HuH-7.5 (cell line): ENCODE measurements at regions not wholly inside any gene's neighbourhood (a gene's known extent, or its start where the extent isn't known, plus 50 kb on each side); places are given as distances from the start of the nearest gene placed in this dataset.
"Not testable (repeated sequence)": the region's sequence is repeated elsewhere in the genome, so short reads cannot be mapped to it uniquely, and the experiment has no call there.

Experiments
- DNase-seq: peaks from one replicate; pipeline ENCODE4 v3.0.0; 2011; ENCODE audit warnings: low spot score

DNA sequence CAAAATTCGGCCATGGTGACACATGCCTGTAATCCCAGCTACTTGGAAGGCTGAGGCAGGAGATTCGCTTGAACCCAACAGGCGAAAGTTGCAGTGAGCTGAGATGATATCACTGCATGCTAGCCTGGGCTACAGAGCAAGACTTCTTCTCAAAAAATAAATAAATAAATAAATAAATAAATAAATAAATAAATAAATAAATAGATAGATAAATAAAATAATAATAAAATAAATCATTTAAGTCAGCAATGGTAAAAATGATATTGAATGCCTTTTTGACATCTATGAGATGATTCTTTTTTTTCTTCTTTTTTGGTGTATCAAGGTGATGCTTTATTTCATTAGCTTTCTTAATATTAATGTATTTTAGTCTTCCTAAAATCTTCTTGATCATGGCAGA lies 221.7 kb upstream of the RXFP2 start:
- DNase-seq = no peak

DNA sequence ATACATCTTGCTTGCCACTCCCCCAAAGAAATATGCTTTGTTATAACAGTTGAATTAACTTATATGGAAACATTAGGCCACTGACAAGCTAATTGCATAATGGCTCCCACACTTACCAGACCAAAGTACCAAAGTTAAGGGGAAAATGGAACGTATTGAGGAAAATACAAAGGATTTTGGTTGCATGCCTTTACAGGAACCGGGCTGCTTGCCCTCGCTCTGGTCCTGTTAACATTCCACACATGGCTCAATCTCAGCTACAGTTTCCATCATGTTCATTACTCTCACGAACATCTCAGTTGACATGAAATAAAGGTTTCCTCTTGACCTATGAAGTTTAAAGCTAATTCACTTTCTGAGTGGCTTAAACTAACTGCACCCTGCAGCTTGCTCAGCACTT lies 220.7 kb upstream of the RXFP2 start:
- no peak for DNase-seq

DNA sequence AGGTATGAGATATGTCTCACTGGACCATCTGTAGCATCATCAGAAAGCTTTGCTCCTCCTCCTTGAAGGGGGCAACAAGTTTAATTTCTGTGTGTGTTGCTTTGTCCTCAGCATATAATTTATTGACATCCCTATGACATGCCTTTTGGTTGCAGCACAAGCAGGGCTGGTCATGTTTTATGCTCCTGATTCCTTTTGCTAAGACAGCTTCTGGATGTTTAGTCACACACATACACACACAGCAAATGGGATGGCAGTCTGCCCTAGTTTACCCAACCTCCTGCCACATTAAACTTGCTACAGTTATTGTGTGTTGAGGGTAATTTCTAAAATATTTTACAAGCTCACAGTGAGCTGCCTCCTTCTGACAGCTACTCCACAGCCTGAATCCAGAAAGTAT lies 217.9 kb upstream of the RXFP2 start:
- no peak for DNase-seq

DNA sequence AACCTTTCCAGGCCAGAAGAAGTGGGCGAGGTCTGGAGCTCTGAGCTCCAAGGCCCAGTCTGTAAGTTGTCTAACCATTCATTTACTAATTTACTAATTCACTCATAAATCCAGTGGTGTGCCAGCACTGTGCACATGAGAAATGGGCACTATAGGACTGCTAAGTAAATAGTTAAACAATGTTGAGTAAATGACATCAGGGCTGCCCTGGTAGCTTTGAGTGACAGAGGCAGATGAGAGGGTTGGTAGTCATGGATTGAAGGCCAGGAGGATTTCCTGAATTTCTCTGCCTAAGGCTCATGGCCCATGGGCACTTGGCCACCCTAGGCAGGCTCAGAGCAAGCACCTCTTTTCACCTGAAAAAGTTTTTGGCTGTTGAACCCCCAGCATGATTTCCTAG lies 216.9 kb upstream of the RXFP2 start:
- no peak for DNase-seq

DNA sequence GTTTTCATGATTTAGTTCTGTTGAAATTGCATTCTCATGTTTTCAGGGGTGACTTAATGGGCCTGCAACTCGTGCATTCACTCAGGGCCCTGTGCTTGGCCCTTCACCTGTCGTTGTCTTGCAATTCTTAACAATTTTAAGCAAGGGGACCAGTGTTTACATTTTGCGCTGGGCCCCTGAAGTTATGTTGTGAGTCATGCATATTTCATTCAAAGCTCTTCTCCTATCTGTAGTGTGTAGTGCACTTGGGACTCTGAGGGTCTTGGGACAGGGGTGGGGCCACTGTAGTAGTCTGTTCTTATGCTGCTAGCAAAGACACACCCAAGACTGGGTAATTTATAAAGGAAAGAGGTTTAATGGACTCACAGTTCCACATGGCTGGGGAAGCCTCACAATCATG lies 211.2 kb upstream of the RXFP2 start:
- DNase-seq = no peak

DNA sequence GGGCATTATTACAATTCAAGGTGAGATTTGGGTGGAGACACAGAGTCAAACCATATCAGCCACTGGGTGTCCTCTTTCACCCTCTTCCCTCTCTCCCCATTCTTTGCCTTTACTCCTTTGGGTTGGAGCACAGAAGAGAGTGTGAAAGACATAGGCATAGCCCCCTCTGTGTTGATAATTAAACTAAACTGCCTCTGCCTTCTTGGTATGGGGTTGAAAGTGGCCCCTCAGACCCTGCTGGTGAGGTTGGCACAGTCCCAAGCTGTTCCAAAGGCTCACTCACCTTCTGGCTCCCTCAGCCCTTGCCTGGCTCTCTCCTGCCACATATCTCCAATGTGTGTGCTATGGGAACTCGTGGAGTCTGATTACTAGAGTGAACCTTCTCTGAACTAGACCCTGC lies 210.6 kb upstream of the RXFP2 start:
- DNase-seq = no peak

DNA sequence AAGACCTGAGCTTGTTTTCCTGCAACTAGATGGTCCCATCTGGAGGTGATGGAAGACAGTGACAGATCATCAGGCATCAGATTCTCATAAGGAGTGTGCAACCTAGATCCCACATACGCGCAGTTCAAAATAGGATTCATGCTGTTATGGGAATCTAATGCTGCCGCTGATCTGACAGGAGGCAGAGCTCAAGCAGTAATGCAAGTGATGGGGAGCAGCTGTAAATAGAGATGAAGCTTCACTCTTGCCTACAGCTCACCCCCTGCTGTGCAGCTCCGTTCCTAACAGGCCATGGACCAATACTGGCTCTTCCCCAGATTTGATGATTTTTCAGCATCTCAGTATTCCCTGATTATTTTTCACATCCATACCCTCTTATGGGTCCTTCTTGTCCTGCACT lies 208.4 kb upstream of the RXFP2 start:
- no peak for DNase-seq

DNA sequence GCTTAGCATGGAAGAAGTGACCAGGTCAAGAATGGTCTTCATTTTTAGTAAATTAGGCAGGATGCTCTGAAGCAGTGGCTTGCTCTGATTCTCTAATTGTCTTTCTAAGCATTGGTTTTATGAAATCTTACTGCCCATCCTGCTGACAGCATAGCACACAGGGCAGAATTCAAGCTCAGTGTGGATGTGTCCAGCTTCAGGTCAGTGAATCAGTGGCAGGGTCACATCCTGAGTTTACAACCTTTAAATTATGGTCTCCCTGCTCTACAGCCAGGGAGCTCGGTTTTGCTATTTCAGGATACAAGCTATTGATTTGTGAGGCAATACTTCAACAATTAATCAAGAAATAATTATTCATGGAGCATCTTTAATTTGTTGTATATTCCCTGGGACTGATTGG lies 202.3 kb upstream of the RXFP2 start:
- DNase-seq = no peak

DNA sequence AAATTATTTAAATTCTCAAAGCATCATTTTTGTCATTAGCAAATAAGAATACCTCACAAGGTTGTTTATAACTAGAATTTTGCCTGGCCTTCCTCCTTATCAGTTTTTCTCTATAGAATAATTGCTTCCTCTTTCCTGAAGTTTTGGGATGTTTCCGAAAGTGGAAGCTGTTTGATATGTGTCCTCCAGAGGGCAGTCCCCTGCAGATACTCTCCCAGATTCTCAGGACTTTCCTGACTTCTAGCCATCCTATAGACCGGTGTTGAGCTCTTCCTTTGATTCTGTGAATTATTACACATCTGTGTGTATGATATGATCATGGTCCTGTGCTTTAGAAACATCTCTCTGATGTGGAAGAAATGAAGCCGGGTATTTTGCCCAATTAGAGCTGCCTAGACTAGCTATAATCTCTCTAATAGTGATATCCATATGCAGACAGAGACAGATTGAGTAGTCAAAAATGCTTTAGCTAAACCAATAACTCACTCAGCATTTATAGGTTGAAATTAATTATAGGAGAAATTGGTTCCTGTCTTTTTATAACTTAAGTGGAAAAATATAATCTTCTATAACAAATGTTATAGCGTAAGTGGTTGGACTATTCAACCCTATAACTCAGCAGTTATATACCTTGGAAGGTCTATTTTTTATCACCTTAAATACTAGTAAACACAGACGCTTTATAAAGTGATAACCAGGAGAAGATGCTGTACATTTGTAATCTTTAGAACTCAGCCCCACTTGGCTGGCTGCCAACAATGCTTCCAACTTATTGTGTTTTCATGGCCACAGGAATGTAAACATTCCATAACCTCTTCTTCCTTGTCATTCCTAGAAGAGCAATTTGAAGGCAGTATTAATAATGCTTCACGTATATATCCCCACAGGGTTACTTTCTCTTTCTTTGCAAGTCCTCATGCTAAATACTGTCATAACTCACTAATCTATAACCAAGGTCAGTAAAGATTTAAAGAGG lies 201.0 kb upstream of the RXFP2 start:
- peak; percentile 9 for DNase-seq

DNA sequence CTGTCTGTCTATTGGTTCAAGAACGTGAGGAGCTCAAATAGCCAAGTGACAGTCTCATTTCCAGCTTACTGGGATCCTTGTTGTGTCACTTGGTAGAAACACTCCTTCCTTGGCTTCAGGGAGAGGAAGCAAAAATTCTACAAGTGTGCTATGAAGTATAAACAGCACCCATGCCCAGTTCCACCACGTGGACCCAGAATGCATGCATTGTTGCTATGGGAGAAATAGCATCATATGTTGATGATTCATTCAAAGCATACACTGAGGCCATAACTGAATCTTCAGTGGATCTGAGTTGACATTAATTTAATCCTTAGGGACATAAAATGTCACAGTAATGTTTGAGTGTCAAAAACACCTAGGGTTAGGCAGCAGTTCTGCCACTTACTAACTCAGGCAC lies 199.0 kb upstream of the RXFP2 start:
- no peak for DNase-seq

DNA sequence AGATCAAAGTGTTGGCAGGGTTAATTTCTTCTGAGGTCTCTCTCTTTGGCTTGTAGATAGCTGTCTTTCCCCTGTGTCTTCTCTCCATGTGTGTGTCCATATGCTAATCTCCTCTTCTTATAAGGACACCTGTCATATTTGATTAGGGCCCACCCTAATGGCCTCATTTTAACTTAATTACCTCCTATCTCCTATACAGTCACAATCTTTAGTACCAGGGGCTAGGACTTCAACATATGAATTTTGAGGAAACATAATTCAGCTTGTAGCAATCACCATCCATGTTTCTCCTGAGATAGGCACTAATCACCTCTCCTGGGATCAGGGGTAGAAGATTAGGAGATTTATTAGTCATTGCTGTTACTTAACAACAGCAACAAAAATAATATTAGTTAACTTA lies 196.1 kb upstream of the RXFP2 start:
- DNase-seq = no peak

DNA sequence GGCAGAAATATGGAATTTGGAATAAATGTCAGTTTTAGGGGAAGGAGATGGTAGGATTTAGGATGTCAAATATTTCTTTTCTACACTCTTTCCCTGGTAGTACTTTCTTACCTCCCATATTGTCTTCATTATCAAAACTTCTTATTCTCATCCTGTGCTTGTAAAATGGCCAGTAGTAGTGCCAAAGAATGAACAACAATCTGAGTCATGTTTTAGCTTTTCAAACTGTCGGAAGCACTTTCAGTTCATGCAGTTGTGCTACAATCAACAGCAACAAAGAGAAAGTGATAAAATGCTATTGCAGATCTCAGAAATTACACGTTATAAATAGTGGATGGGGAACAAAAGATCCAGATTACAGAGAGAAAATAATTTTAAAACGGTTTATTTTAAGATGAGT lies 193.7 kb upstream of the RXFP2 start:
- DNase-seq = no peak

DNA sequence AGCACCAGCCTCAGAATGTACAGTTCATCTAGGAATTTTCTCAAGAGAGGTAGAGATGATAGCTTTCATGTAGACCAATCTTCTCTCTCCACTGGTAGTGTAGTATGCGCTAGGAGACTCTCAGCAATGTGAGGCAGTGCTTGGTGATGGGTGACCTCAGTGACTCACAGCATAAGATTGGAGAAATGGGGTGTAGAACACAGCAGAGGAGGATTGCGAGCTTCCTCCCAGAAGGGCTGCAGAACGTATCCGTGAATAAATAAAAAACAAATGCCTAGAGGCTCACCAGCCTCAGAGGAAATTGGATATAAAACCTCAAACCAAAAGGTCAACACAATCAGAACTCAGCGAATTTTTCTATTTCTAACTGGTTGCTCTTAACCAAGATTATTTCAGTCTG lies 182.9 kb upstream of the RXFP2 start:
- DNase-seq = no peak

DNA sequence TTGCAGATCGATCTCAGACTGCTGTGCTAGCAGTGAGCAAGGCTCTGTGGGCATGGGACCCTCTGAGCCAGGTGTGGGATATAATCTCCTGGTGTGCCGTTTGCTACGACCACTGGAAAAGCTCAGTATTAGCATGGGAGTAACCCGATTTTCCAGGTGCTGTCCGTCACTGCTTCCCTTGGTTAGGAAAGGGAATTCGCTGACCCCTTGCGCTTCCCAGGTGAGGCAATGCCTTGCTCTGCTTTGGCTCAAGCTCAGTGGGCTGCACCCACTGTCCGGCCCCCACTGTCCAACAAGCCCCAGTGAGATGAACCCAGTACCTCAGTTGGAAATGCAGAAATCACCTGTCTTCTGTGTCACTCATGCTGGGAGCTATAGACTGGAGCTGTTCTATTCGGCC lies 155.1 kb upstream of the RXFP2 start:
- DNase-seq = not testable (repeated sequence)

DNA sequence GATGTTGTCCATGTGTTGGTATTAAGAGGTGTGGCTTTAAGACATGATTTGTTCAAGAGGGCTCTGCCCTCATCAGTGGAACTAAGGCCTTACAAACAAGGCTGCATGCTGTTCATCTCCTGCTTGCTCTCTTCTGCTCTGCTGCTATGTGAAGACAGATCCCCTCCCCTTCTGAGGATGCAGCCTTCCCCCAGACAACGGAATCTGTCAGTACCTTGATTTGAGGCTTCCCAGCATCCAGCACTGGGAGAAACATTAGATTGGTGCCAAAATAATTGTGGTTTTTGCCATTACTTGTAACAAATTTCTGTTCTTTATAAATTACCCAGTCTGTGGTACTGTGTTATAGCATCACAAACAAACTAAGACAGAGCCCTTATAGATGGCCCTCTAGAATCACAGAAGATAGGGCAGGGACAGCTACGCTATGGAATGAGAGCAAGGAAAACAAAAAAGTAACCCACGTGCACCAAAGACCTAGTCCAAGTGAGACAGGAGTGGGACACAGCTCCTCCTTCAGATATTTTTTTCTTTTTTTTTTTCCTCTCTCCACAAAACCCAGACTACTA lies 151.5 kb upstream of the RXFP2 start:
- no peak for DNase-seq

DNA sequence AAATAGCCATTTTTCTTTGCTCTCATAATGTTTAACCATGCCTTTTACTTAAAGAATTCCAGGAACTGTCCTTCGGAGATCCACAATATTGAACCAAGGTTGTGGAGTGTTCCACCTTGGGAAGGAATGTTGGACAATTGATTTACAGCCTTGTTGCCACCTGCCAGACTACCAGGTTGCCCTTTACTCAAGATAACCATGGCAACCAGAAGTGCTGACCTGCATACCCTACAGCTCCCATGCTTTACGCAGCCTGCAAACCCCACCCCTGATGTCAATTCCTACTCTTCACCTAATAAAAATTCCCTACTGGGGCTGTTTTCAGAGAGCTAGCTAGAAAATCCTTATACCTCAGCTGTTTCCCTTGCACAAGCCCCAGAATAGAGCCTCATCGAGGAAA lies 151.0 kb upstream of the RXFP2 start:
- DNase-seq = no peak

DNA sequence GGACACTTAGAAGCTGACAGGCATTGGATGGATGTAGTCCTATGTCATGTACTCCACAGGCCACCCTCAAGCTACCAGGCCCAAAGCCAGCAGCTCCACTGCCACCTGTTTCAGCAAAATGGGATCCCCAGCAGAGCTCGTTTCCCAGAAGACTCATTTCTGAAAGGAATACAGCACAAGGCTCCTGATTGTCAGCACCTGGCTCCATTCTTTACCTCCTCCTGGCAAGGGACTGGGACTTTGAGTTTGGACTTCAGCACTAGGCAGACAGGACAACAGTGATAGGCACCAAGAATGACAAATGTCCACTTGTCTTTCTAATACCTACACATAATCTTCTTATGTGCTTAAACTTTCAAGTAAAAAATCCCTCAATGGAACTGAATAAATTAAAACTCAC lies 150.4 kb upstream of the RXFP2 start:
- DNase-seq = no peak

DNA sequence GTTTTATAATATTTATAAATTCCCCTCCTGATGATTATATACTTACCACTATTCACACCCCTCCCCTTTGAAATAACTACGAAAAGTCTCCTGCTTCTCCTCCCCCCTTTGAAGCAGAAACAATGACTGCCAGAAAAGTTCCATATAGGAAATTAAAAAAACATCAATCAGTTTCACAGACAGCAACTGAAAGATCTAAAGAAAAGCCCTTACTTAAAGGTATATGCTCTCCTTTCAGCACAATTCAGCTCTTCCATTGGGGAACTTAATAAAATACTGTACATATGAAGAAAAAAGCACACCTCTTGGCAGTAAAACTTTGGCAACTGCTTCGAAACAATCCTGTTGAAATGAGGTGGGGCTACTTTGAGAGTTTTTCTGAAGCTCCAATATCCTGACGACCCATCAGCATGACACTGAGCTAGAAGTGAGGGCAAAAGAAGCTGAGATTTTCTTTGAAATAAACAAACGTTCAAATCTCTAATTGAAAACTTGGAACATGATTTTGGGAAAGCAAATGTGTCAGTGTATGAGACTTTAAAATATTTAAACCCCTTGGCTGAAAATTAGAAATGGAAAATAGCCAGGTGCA lies 147.6 kb upstream of the RXFP2 start:
- DNase-seq = no peak

DNA sequence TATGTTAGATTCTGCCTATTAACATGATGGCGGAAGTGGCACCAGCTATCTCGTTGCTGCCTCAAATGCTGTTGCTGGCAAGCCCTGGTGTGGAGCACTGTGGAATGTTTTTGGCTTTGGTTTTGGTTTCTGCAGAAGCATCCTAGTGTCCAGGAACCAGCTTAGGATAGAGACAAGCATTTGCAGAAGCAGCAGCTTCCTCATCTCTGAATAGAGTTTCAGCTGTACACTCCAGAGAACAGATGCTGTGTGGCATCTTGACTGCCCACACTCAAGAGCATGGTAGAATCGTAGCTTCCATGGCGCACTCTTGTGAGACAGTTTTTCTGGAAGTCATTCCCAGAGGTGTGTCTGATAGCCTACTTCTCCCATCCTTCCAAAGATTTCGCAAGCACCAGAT lies 145.3 kb upstream of the RXFP2 start:
- no peak for DNase-seq

DNA sequence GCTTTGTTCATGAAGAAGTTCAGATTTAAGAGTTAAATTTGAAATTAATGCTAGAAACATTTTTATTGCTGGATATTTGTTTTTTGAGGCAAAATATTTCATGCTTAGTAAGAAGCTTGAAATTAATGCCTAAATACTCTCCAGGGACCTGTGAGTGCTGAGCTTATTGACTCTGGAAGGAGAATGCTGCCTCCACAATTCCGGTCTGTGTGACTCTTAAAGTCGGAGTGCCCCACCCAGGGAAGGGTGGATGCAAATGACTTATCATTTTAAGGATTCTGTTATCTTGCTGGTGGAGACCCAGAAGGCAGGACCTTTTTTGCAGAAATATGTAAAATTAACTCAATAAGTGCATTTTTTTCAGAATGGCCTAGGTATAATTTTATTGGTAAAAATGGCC lies 143.8 kb upstream of the RXFP2 start:
- no peak for DNase-seq

DNA sequence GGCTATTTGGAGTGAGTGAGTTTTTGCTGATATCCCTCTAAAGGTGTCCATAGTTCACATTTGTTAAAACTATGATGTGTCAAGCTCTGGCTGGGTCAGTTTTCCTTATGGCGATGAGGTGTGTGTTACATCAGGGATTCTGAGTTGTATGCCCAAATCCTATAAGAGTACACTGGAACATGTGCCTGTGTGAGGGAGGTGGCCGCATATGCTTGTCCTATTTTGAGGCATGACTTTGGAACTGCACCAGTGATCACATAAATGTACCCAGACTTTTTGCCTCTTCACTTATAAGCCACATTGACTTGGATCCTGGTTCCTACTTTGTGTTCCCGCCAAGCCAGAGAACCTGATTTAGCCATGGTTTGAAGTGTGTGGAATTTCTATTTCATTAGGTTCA lies 140.3 kb upstream of the RXFP2 start:
- DNase-seq = no peak

DNA sequence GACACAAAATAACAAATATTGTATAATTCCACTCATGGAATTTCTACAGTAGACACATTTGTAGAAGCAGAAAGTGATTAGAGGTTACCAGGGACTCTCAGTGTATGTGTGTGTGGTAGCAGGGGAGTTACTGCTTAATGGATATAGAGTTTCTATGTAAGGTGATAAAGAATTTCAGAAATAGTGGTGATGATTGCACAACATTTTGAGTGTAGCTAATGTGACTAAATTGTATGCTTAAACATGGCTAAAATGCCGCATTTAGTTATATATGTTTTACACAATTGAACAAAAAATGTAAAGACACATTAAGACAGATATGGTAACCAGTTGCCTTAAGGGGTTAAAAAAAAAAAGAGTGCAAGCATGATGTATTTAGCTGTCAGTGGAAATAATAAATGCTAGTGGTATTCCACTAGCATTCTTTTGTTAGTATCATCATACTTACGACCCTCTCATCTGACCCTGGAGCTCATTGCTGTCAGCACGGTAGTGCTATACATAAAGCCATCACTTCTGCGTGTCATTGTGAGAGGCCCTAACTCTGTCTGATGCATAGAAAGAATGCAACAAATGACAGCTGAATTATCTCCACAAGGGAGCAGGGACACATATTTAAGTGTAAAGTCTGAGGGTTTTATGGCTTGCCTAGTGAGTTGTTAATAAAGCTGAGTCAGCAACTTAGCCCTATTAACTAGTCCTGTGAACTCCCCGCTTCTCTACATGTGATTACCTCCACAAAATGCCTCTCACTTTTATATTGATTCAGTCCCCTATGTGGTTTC lies 134.1 kb upstream of the RXFP2 start:
- DNase-seq = no peak

DNA sequence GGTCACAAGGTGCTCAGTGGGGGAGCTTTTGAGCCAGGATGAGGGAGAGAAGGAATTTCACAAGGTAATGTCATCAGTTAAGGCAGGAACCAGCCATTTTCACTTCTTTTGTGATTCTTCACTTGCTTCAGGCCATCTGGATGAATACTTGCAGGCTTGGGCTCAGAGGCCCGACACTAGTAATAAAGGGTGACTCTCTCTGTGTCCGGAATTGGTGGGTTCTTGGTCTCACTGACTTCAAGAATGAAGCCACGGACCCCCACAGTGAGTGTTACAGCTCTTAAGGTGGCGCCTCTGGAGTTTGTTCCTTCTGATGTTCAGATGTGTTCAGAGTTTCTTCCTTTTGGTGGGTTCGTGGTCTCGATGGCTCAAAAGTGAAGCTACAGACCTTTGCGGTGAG lies 131.8 kb upstream of the RXFP2 start:
- DNase-seq = not testable (repeated sequence)
